GM21528 (cell line): ENCODE measurements at regions not wholly inside any gene's neighbourhood (a gene's known extent, or its start where the extent isn't known, plus 50 kb on each side); places are given as distances from the start of the nearest gene placed in this dataset.
"Not testable (repeated sequence)": the region's sequence is repeated elsewhere in the genome, so short reads cannot be mapped to it uniquely, and the experiment has no call there.

Source experiments
- ATAC-seq: cut with Tn5 transposase; IDR thresholded peaks from one replicate; pipeline ENCODE4 v1.9.1; 2021; ENCODE audit warnings: mild to moderate bottlenecking, moderate library complexity; ENCODE audit not compliant: unreplicated experiment, low FRiP score

GRCh38 chr13:90222758-90223157, 1124.7 kb upstream of the MIR17HG start:
- ATAC-seq: no peak

GRCh38 chr13:90230311-90230710, 1117.2 kb upstream of the MIR17HG start:
- ATAC-seq: no peak

- no peak for ATAC-seq
Observed at GRCh38 chr13:90232291-90232690, 1115.2 kb upstream of the MIR17HG start.

GRCh38 chr13:90233933-90234672, 1113.4 kb upstream of the MIR17HG start:
- ATAC-seq: no peak

- no peak for ATAC-seq
Observed at GRCh38 chr13:90237852-90238251, 1109.6 kb upstream of the MIR17HG start.

- no peak for ATAC-seq
Observed at GRCh38 chr13:90238413-90238812, 1109.1 kb upstream of the MIR17HG start.

- no peak for ATAC-seq
Observed at GRCh38 chr13:90239130-90239529, 1108.4 kb upstream of the MIR17HG start.

- no peak for ATAC-seq
Observed at GRCh38 chr13:90246005-90246404, 1101.5 kb upstream of the MIR17HG start.

- ATAC-seq: no peak
Observed at GRCh38 chr13:90246687-90247345, 1100.7 kb upstream of the MIR17HG start.

- ATAC-seq: no peak
Observed at GRCh38 chr13:90253806-90254205, 1093.7 kb upstream of the MIR17HG start.

GRCh38 chr13:90254437-90254836, 1093.0 kb upstream of the MIR17HG start:
- no peak for ATAC-seq

GRCh38 chr13:90256746-90257145, 1090.7 kb upstream of the MIR17HG start:
- ATAC-seq: no peak

GRCh38 chr13:90258129-90258528, 1089.4 kb upstream of the MIR17HG start:
- no peak for ATAC-seq

GRCh38 chr13:90261343-90261742, 1086.1 kb upstream of the MIR17HG start:
- no peak for ATAC-seq

GRCh38 chr13:90270226-90270625, 1077.3 kb upstream of the MIR17HG start:
- ATAC-seq: no peak

GRCh38 chr13:90272356-90272755, 1075.1 kb upstream of the MIR17HG start:
- ATAC-seq: no peak

GRCh38 chr13:90276216-90276615, 1071.3 kb upstream of the MIR17HG start:
- no peak for ATAC-seq

GRCh38 chr13:90278231-90278630, 1069.3 kb upstream of the MIR17HG start:
- ATAC-seq: not testable (repeated sequence)

GRCh38 chr13:90281709-90282108, 1065.8 kb upstream of the MIR17HG start:
- no peak for ATAC-seq

- ATAC-seq: no peak
Observed at GRCh38 chr13:90287521-90287920, 1060.0 kb upstream of the MIR17HG start.

GRCh38 chr13:90293793-90294361, 1053.6 kb upstream of the MIR17HG start:
- no peak for ATAC-seq

- ATAC-seq: no peak
Observed at GRCh38 chr13:90299238-90299637, 1048.2 kb upstream of the MIR17HG start.
